Head of caudate nucleus (tissue), 42 donors: ENCODE measurements at regions not wholly inside any gene's neighbourhood (a gene's known extent, or its start where the extent isn't known, plus 50 kb on each side); places are given as distances from the start of the nearest gene placed in this dataset.
"Not testable (repeated sequence)": the region's sequence is repeated elsewhere in the genome, so short reads cannot be mapped to it uniquely, and the experiment has no call there.

Experiments
- DNase-seq, 42 donors: peaks; one replicate each; pipeline versions ENCODE4 v3.0.0 to v3.0.0-alpha.2; 2020 to 2021; ENCODE audit warnings: mixed read lengths in 7 of 42
- intact Hi-C: fragments of 100-400 bp; cut with DNase I; formaldehyde crosslinking; loops from one replicate; pipeline ENCODE4 v1.15.0; 2022

GRCh38 chr6:94163877-94164276 is 744.5 kb upstream of the EPHA7 start:
- intact Hi-C loops, result no loop called here
- no peak for DNase-seq

GRCh38 chr6:94150886-94151285 is 731.5 kb upstream of the EPHA7 start:
- DNase-seq, result no peak
- intact Hi-C loops, result no loop called here

- intact Hi-C loops, result no loop called here
- no peak for DNase-seq
These were observed 725.4 kb upstream of the EPHA7 start for GRCh38 chr6:94144807-94145206.

GRCh38 chr6:94137178-94137577 is 717.8 kb upstream of the EPHA7 start:
- DNase-seq, intact Hi-C loops: not testable (repeated sequence)

- no peak for DNase-seq
- intact Hi-C loops, result no loop called here
These were observed 713.7 kb upstream of the EPHA7 start for GRCh38 chr6:94133106-94133505.

- intact Hi-C loops, result no loop called here
- DNase-seq, result no peak
These were observed 711.9 kb upstream of the EPHA7 start for GRCh38 chr6:94131271-94131670.

- peak in 6 of 42 donors; percentile 2 to 40 (median 4) for DNase-seq
- intact Hi-C loops, result no loop called here
These were observed 711.1 kb upstream of the EPHA7 start for GRCh38 chr6:94130478-94130877.

GRCh38 chr6:94129926-94130325 is 710.6 kb upstream of the EPHA7 start:
- intact Hi-C loops, result no loop called here
- DNase-seq, result no peak

GRCh38 chr6:94127716-94128115 is 708.4 kb upstream of the EPHA7 start:
- intact Hi-C loops, result no loop called here
- no peak for DNase-seq

GRCh38 chr6:94124333-94124732 is 705.0 kb upstream of the EPHA7 start:
- intact Hi-C loops, result no loop called here
- no peak for DNase-seq

- DNase-seq, result no peak
- intact Hi-C loops, result no loop called here
These were observed 701.7 kb upstream of the EPHA7 start for GRCh38 chr6:94121094-94121493.

GRCh38 chr6:94099072-94099471 is 679.7 kb upstream of the EPHA7 start:
- intact Hi-C loops, result no loop called here
- DNase-seq, result no peak

- DNase-seq, result no peak
- intact Hi-C loops, result no loop called here
These were observed 676.6 kb upstream of the EPHA7 start for GRCh38 chr6:94095961-94096360.

GRCh38 chr6:94089941-94090340 is 670.6 kb upstream of the EPHA7 start:
- DNase-seq, result no peak
- intact Hi-C loops, result no loop called here

GRCh38 chr6:94088870-94089269 is 669.5 kb upstream of the EPHA7 start:
- no peak for DNase-seq
- intact Hi-C loops, result no loop called here

- no peak for DNase-seq
- intact Hi-C loops, result no loop called here
These were observed 655.4 kb upstream of the EPHA7 start for GRCh38 chr6:94074764-94075163.

- DNase-seq, result peak in 4 of 42 donors; percentile 3 to 6 (median 4)
- intact Hi-C loops, result no loop called here
These were observed 652.5 kb upstream of the EPHA7 start for GRCh38 chr6:94071835-94072234.

- DNase-seq, result no peak
- intact Hi-C loops, result no loop called here
These were observed 646.5 kb upstream of the EPHA7 start for GRCh38 chr6:94065707-94066337.

GRCh38 chr6:94052749-94053148 is 633.4 kb upstream of the EPHA7 start:
- peak in 1 of 42 donors; percentile 10 for DNase-seq
- intact Hi-C loops, result no loop called here

GRCh38 chr6:94050515-94050914 is 631.2 kb upstream of the EPHA7 start:
- no peak for DNase-seq
- intact Hi-C loops, result no loop called here

GRCh38 chr6:94049001-94049400 is 629.6 kb upstream of the EPHA7 start:
- DNase-seq, result no peak
- intact Hi-C loops, result no loop called here
